ENCODE measurements at regions not wholly inside any gene's neighbourhood (a gene's known extent, or its start where the extent isn't known, plus 50 kb on each side); places are given as distances from the start of the nearest gene placed in this dataset.

GRCh38 chr14:34015383-34015782 is 64.5 kb upstream of the EGLN3 start:
- no peak for DNase-seq (ENCODE audit: low spot score)

GRCh38 chr14:34014936-34015335 is 64.1 kb upstream of the EGLN3 start:
- DNase-seq (ENCODE audit: low spot score) = no peak

- DNase-seq (ENCODE audit: low spot score) = no peak
Measured at GRCh38 chr14:34013721-34014060, 62.8 kb upstream of the EGLN3 start.

GRCh38 chr14:34012978-34013720 is 62.3 kb upstream of the EGLN3 start:
- DNase-seq (ENCODE audit: low spot score) = no peak

- DNase-seq (ENCODE audit: low spot score) = no peak
Measured at GRCh38 chr14:34012369-34012768, 61.5 kb upstream of the EGLN3 start.

GRCh38 chr14:34009956-34010355 is 59.1 kb upstream of the EGLN3 start:
- DNase-seq (ENCODE audit: low spot score) = no peak

GRCh38 chr14:34007902-34008301 is 57.0 kb upstream of the EGLN3 start:
- no peak for DNase-seq (ENCODE audit: low spot score)

GRCh38 chr14:34005901-34006300 is 55.0 kb upstream of the EGLN3 start:
- no peak for DNase-seq (ENCODE audit: low spot score)

GRCh38 chr14:34004881-34005280 is 54.0 kb upstream of the EGLN3 start:
- DNase-seq (ENCODE audit: low spot score) = no peak

GRCh38 chr14:34003691-34004090 is 52.8 kb upstream of the EGLN3 start:
- no peak for DNase-seq (ENCODE audit: low spot score)

- no peak for DNase-seq (ENCODE audit: low spot score)
Measured at GRCh38 chr14:34003082-34003668, 52.3 kb upstream of the EGLN3 start.

Measured in SW480 (cell line).